Type B pancreatic cell (in vitro differentiated cells): ENCODE measurements at regions not wholly inside any gene's neighbourhood (a gene's known extent, or its start where the extent isn't known, plus 50 kb on each side); places are given as distances from the start of the nearest gene placed in this dataset.

ENCODE experiments used
- DNase-seq: peaks from one replicate; pipeline ENCODE4 v3.0.0; 2021; ENCODE audit warnings: mixed read lengths; ENCODE audit not compliant: unreplicated experiment; ENCODE audit errors: extremely low spot score
- H3K27ac Mint-ChIP-seq: 2 replicates; pipeline ENCODE4 v1.8.0; 2021; ENCODE audit warnings: mild to moderate bottlenecking, mixed read lengths
- H3K27me3 Mint-ChIP-seq: 2 replicates; pipeline ENCODE4 v1.8.0; 2021; ENCODE audit warnings: mixed read lengths
- H3K36me3 Mint-ChIP-seq: 2 replicates; pipeline ENCODE4 v1.8.0; 2021; ENCODE audit warnings: mixed read lengths
- H3K4me1 Mint-ChIP-seq: one replicate; pipeline ENCODE4 v1.8.0; 2021; ENCODE audit warnings: mixed read lengths; ENCODE audit not compliant: unreplicated experiment
- H3K4me3 Mint-ChIP-seq: 2 replicates; pipeline ENCODE4 v1.8.0; 2021; ENCODE audit warnings: mild to moderate bottlenecking, mixed read lengths
- H3K9me3 Mint-ChIP-seq: 2 replicates; pipeline ENCODE4 v1.8.0; 2021; ENCODE audit warnings: mixed read lengths
- TF ChIP-seq, protein P1 (sequence below): fragments of 200-600 bp; sonication (generic); conservative IDR thresholded peaks from 2 replicates; pipeline ENCODE4 v1.5.0; 2021; ENCODE audit warnings: antibody characterized with exemption, mild to moderate bottlenecking

DNA sequence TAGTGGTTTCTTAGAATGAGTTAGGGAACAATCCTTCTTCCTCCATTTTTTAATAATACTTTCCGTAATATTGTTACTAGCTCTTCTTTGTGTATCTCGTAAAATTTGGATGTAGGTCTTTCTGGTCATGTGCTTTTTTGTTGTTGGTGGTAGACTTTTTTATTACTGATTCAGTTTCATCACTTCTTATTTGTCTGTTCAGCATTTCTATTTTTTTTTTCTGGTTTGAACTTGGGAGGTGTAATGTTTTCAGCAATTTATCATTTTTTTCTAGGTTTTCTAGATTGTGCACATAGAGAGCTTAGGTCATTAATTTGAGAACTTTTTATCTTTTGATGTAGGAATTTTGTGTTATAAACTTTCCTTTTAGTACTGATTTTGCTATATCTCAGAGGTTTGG is 1299.9 kb downstream of the FSCB start:
- TF ChIP-seq, protein P1, sequence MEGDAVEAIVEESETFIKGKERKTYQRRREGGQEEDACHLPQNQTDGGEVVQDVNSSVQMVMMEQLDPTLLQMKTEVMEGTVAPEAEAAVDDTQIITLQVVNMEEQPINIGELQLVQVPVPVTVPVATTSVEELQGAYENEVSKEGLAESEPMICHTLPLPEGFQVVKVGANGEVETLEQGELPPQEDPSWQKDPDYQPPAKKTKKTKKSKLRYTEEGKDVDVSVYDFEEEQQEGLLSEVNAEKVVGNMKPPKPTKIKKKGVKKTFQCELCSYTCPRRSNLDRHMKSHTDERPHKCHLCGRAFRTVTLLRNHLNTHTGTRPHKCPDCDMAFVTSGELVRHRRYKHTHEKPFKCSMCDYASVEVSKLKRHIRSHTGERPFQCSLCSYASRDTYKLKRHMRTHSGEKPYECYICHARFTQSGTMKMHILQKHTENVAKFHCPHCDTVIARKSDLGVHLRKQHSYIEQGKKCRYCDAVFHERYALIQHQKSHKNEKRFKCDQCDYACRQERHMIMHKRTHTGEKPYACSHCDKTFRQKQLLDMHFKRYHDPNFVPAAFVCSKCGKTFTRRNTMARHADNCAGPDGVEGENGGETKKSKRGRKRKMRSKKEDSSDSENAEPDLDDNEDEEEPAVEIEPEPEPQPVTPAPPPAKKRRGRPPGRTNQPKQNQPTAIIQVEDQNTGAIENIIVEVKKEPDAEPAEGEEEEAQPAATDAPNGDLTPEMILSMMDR = no peak
- DNase-seq = no peak
- no peaks in the 10 kb centered on the region for H3K27me3 Mint-ChIP-seq
- H3K27ac Mint-ChIP-seq = no peak overlapping the region
- H3K9me3 Mint-ChIP-seq = no peaks in the 10 kb centered on the region
- H3K4me3 Mint-ChIP-seq = no peak overlapping the region
- no peaks in the 10 kb centered on the region for H3K4me1 Mint-ChIP-seq
- no peaks in the 10 kb centered on the region for H3K36me3 Mint-ChIP-seq

DNA sequence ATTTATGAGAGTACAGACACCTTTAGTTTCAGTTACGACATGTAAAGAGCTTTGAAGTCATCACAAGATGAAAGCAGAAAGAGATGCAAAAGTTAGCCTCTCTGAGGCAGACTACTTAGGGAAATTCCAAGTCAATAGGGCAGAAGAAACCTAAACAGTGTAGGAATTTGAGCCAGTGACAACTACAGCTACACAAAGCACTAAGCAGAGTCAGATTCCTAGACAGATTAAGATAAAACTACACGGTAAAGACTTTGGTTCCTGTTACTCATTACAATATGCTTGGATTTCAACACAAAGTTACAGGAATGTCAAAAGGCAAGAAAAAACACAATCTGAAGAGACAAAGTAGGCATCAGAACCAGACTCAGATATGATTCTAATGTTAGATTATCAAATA is 1302.3 kb downstream of the FSCB start:
- H3K4me1 Mint-ChIP-seq = no peaks in the 10 kb centered on the region
- no peaks in the 10 kb centered on the region for H3K9me3 Mint-ChIP-seq

DNA sequence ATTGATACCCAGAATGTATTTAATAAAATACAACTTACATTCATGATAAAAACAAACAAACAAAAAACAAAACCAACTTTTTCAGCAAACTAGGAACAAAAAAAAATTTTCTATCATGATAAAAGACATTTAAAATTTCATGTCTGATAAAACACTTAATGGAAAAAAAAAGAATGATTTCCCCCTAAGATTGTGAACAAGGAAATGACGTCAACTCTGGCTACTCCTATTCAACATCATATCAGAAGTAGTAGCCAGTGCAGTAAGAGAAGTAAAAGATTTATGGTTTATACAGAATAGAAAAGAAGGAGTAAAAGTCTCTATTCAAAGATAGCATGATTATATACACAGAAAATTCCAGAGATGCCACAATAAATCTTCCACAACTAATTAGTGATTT is 1306.6 kb downstream of the FSCB start:
- Mint-ChIP-seq H3K27ac (no peak overlapping the region), H3K4me1 (no peaks in the 10 kb centered on the region), H3K4me3 (no peak overlapping the region), H3K27me3 (no peaks in the 10 kb centered on the region), H3K36me3 (no peaks in the 10 kb centered on the region), H3K9me3 (no peaks in the 10 kb centered on the region)
- DNase-seq = no peak
- TF ChIP-seq, protein P1 = no peak

More for the DNA sequence above, 1302.3 kb downstream of the FSCB start:
- no peak overlapping the region for H3K27ac Mint-ChIP-seq
- DNase-seq = no peak
- TF ChIP-seq, protein P1 = no peak
- no peaks in the 10 kb centered on the region for H3K36me3 Mint-ChIP-seq
- no peak overlapping the region for H3K4me3 Mint-ChIP-seq
- H3K27me3 Mint-ChIP-seq = no peaks in the 10 kb centered on the region

DNA sequence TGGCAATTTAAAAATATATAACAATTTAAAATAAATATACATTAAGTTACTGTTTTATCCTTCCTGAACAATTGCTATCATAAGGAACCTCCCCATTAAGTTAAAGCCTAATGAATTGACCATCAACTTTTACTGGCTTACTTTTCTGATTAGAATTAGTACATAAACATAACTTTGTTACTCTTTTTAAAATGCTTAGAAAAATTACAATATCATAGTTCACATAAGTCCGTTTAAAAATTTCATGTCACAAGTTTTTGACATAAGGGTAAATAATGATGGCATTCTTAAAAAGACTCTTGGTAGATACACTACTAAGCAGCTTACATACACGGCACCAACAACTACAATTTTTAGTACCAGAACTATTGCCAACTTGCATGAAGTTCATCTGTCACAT is 1308.6 kb downstream of the FSCB start:
- DNase-seq = no peak
- H3K27me3 Mint-ChIP-seq = no peaks in the 10 kb centered on the region
- H3K36me3 Mint-ChIP-seq = no peaks in the 10 kb centered on the region
- no peak overlapping the region for H3K27ac Mint-ChIP-seq
- H3K4me3 Mint-ChIP-seq = no peak overlapping the region
- H3K9me3 Mint-ChIP-seq = no peaks in the 10 kb centered on the region
- TF ChIP-seq, protein P1 = no peak
- H3K4me1 Mint-ChIP-seq = no peaks in the 10 kb centered on the region

DNA sequence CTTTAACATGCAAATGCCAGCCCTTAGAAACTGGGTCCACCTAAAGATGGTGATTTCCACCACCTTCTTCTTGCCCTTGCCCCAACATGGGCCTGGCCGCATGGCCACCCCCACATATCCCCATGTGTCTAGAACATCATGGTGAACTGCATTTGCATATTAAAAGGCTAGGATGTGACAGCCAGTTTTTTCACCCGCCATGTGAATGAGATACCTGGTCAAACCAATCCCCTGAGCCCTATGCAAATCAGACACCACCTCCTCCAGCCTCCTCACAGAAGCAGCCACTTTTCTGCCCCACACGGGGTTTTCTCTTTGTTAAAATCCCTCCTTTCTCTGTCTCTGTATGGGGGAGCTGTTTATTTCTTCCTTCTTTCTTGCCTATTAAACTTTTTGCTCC is 1322.5 kb downstream of the FSCB start:
- Mint-ChIP-seq H3K4me3 (no peak overlapping the region), H3K27me3 (no peaks in the 10 kb centered on the region), H3K27ac (no peak overlapping the region), H3K36me3 (no peaks in the 10 kb centered on the region), H3K4me1 (no peaks in the 10 kb centered on the region), H3K9me3 (no peaks in the 10 kb centered on the region)
- TF ChIP-seq, protein P1 = no peak
- no peak for DNase-seq

GRCh38 chr14:43183916-43184315 is 1323.2 kb downstream of the FSCB start:
- Mint-ChIP-seq H3K27me3 (no peaks in the 10 kb centered on the region), H3K36me3 (no peaks in the 10 kb centered on the region), H3K27ac (no peak overlapping the region), H3K4me1 (no peaks in the 10 kb centered on the region), H3K9me3 (no peaks in the 10 kb centered on the region), H3K4me3 (no peak overlapping the region)
- TF ChIP-seq, protein P1 = no peak
- DNase-seq = no peak
